GM23338 (cell line): ENCODE measurements at regions not wholly inside any gene's neighbourhood (a gene's known extent, or its start where the extent isn't known, plus 50 kb on each side); places are given as distances from the start of the nearest gene placed in this dataset.

Source experiments
- ATAC-seq: fragments of 200-7000 bp; cut with Tn5 transposase; 3 replicates; pipeline ENCODE4 v1.9.1; 2020
- DNase-seq: peaks from one replicate; pipeline ENCODE4 v3.0.0-alpha.2; 2015; ENCODE audit warnings: low spot score
- H2AFZ ChIP-seq: fragments of 200-600 bp; sonication (generic); 2 replicates; pipeline ENCODE4 v1.8.0; 2016; ENCODE audit warnings: antibody characterized with exemption, mild to moderate bottlenecking, moderate library complexity
- H3F3A ChIP-seq: fragments of 200-600 bp; sonication (generic); replicated peaks from 2 replicates; pipeline ENCODE4 v1.8.0; 2017; ENCODE audit warnings: antibody characterized with exemption, mixed run types, low read depth
- H3K27ac ChIP-seq: fragments of 200-600 bp; sonication (generic); 2 replicates; pipeline ENCODE4 v1.6.1; 2016; ENCODE audit warnings: low read depth
- H3K27me3 ChIP-seq: fragments of 200-600 bp; sonication (generic); 2 replicates; pipeline ENCODE4 v1.8.0; 2016; ENCODE audit warnings: mild to moderate bottlenecking, mixed run types, moderate library complexity; ENCODE audit not compliant: insufficient read depth
- H3K36me3 ChIP-seq: fragments of 200-600 bp; sonication (generic); 2 replicates; pipeline ENCODE4 v1.8.0; 2016; ENCODE audit warnings: mild to moderate bottlenecking; ENCODE audit not compliant: insufficient read depth
- H3K4me1 ChIP-seq: fragments of 200-600 bp; sonication (generic); 2 replicates; pipeline ENCODE4 v1.8.0; 2016; ENCODE audit warnings: mild to moderate bottlenecking, moderate library complexity; ENCODE audit not compliant: insufficient read depth
- H3K4me2 ChIP-seq: fragments of 200-600 bp; sonication (generic); 2 replicates; pipeline ENCODE4 v1.7.1; 2017; ENCODE audit warnings: mixed run types
- H3K4me3 ChIP-seq: fragments of 200-600 bp; sonication (generic); 2 replicates; pipeline ENCODE4 v1.6.1; 2016; ENCODE audit warnings: mixed run types
- H3K79me2 ChIP-seq: fragments of 200-600 bp; sonication (generic); replicated peaks from 2 replicates; pipeline ENCODE4 v1.8.0; 2017; ENCODE audit warnings: mild to moderate bottlenecking; ENCODE audit not compliant: insufficient read depth
- H3K9me2 ChIP-seq: fragments of 200-600 bp; sonication (generic); 2 replicates; pipeline ENCODE4 v1.8.0; 2017; ENCODE audit not compliant: insufficient read depth
- H4K20me1 ChIP-seq: fragments of 200-600 bp; sonication (generic); replicated peaks from 2 replicates; pipeline ENCODE4 v1.8.0; 2017; ENCODE audit warnings: mild to moderate bottlenecking; ENCODE audit not compliant: insufficient read depth
- H3K27ac Mint-ChIP-seq: 2 replicates; pipeline ENCODE4 v1.8.0; 2020; ENCODE audit warnings: inconsistent platforms, mild to moderate bottlenecking, moderate library complexity, mixed read lengths
- H3K27me3 Mint-ChIP-seq: 3 replicates; pipeline ENCODE4 v1.8.0; 2022; ENCODE audit warnings: low read depth, mild to moderate bottlenecking, moderate library complexity, mixed read lengths, inconsistent platforms; ENCODE audit not compliant: insufficient read depth, poor library complexity
- H3K36me3 Mint-ChIP-seq: 3 replicates; pipeline ENCODE4 v1.8.0; 2021; ENCODE audit warnings: low read depth, mild to moderate bottlenecking, inconsistent platforms, moderate library complexity, mixed read lengths
- H3K4me1 Mint-ChIP-seq: 3 replicates; pipeline ENCODE4 v1.8.0; 2020; ENCODE audit warnings: mild to moderate bottlenecking, inconsistent platforms, mixed read lengths
- H3K4me3 Mint-ChIP-seq: 3 replicates; pipeline ENCODE4 v1.8.0; 2021; ENCODE audit warnings: moderate library complexity, mild to moderate bottlenecking, inconsistent platforms, mixed read lengths
- H3K9me3 Mint-ChIP-seq: 3 replicates; pipeline ENCODE4 v1.8.0; 2020; ENCODE audit warnings: moderate library complexity, mild to moderate bottlenecking, inconsistent platforms, mixed read lengths
- EZH2 ChIP-seq: fragments of 200-600 bp; sonication (generic); IDR thresholded peaks from one replicate; pipeline ENCODE4 v1.8.0; 2017; ENCODE audit warnings: antibody characterized with exemption, mild to moderate bottlenecking, low read depth; ENCODE audit not compliant: unreplicated experiment
- EZH2phosphoT487 ChIP-seq: fragments of 200-600 bp; sonication (generic); IDR thresholded peaks from one replicate; pipeline ENCODE4 v1.8.1; 2018; ENCODE audit warnings: antibody characterized with exemption; ENCODE audit not compliant: unreplicated experiment
- JUNB ChIP-seq: IDR thresholded peaks from one replicate; pipeline ENCODE4 v1.6.1; 2016; ENCODE audit warnings: antibody characterized with exemption; ENCODE audit not compliant: unreplicated experiment
- NANOG ChIP-seq: IDR thresholded peaks from 2 replicates; pipeline ENCODE4 v1.6.1; 2016; ENCODE audit warnings: antibody characterized with exemption, borderline replicate concordance
- POLR2AphosphoS5 ChIP-seq: IDR thresholded peaks from 2 replicates; pipeline ENCODE4 v1.6.1; 2016; ENCODE audit warnings: antibody characterized with exemption, low read depth
- ZNF114 ChIP-seq: fragments of 250-450 bp; sonication (Bioruptor Pico); IDR thresholded peaks from 2 replicates; pipeline ENCODE4 v1.5.0; 2020; ENCODE audit warnings: mild to moderate bottlenecking, moderate library complexity
- ZNF331 ChIP-seq: fragments of 250-450 bp; sonication (Bioruptor Pico); IDR thresholded peaks from 2 replicates; pipeline ENCODE4 v1.5.0; 2020; ENCODE audit warnings: low read depth, mild to moderate bottlenecking, moderate library complexity
- ZNF462 ChIP-seq: fragments of 250-450 bp; sonication (Bioruptor Pico); IDR thresholded peaks from 2 replicates; pipeline ENCODE4 v1.5.0; 2020; ENCODE audit warnings: mild to moderate bottlenecking, moderate library complexity
- TF ChIP-seq, protein P1 (sequence below): IDR thresholded peaks from one replicate; pipeline ENCODE4 v1.6.1; 2018; ENCODE audit warnings: antibody characterized with exemption; ENCODE audit not compliant: unreplicated experiment
- TF ChIP-seq, protein P2 (sequence below), 2 experiments: fragments of 200-600 bp in 1 of 2; sonication (generic) in 1 of 2; conservative IDR thresholded peaks; 2 replicates each; pipeline versions ENCODE4 v1.5.1 to v1.6.1; 2016 to 2017; ENCODE audit warnings: antibody characterized with exemption in 2 of 2, low read depth in 2 of 2, mild to moderate bottlenecking in 2 of 2, moderate library complexity in 1 of 2

GRCh38 chr15:47523681-47524475 lies 193.4 kb upstream of the SEMA6D start (continued):
- no peak for TF ChIP-seq EZH2phosphoT487
- TF ChIP-seq, protein P1, sequence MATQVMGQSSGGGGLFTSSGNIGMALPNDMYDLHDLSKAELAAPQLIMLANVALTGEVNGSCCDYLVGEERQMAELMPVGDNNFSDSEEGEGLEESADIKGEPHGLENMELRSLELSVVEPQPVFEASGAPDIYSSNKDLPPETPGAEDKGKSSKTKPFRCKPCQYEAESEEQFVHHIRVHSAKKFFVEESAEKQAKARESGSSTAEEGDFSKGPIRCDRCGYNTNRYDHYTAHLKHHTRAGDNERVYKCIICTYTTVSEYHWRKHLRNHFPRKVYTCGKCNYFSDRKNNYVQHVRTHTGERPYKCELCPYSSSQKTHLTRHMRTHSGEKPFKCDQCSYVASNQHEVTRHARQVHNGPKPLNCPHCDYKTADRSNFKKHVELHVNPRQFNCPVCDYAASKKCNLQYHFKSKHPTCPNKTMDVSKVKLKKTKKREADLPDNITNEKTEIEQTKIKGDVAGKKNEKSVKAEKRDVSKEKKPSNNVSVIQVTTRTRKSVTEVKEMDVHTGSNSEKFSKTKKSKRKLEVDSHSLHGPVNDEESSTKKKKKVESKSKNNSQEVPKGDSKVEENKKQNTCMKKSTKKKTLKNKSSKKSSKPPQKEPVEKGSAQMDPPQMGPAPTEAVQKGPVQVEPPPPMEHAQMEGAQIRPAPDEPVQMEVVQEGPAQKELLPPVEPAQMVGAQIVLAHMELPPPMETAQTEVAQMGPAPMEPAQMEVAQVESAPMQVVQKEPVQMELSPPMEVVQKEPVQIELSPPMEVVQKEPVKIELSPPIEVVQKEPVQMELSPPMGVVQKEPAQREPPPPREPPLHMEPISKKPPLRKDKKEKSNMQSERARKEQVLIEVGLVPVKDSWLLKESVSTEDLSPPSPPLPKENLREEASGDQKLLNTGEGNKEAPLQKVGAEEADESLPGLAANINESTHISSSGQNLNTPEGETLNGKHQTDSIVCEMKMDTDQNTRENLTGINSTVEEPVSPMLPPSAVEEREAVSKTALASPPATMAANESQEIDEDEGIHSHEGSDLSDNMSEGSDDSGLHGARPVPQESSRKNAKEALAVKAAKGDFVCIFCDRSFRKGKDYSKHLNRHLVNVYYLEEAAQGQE: no peak
- no peak for TF ChIP-seq POLR2AphosphoS5

DNA sequence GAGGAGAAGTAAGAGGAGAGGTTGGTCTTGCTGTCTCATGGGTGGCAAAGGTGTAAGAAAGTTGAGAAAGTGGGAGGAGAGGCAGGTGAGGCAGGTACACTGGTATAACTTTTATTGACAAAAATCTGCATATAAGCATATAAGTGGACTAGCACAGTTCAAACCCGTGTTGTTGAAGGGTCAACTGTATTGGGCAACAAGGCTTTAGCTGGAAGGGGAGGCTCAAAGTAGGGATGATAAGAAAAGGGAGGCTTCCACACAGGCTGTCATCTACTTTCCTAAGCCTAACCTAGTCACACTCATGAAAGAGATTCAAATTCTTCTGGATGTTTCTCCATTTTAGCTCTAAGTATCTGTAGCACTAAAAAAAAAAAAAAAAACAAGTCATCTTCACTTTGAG lies 188.1 kb upstream of the SEMA6D start:
- Mint-ChIP-seq H3K4me1 (no peaks in the 10 kb centered on the region), H3K4me3 (no peak overlapping the region), H3K9me3 (no peaks in the 10 kb centered on the region), H3K27me3 (no peaks in the 10 kb centered on the region), H3K36me3 (no peaks in the 10 kb centered on the region), H3K27ac (no peak overlapping the region)
- peaks cover 14% of the 10 kb centered on the region for H3K9me2 ChIP-seq
- no peaks in the 10 kb centered on the region for H3K36me3 ChIP-seq
- no peak overlapping the region for H3K4me2 ChIP-seq
- H3K4me3 ChIP-seq: no peak overlapping the region
- ATAC-seq (no peak), DNase-seq (no peak)
- H3K4me1 ChIP-seq: no peaks in the 10 kb centered on the region
- H2AFZ ChIP-seq: no peak overlapping the region
- no peak overlapping the region for H3K27ac ChIP-seq
- no peaks in the 10 kb centered on the region for H3K79me2 ChIP-seq
- H4K20me1 ChIP-seq: no peaks in the 10 kb centered on the region
- no peaks in the 10 kb centered on the region for H3K27me3 ChIP-seq
- H3F3A ChIP-seq: no peaks in the 10 kb centered on the region
- no peak for TF ChIP-seq ZNF462
- TF ChIP-seq, protein P2, sequence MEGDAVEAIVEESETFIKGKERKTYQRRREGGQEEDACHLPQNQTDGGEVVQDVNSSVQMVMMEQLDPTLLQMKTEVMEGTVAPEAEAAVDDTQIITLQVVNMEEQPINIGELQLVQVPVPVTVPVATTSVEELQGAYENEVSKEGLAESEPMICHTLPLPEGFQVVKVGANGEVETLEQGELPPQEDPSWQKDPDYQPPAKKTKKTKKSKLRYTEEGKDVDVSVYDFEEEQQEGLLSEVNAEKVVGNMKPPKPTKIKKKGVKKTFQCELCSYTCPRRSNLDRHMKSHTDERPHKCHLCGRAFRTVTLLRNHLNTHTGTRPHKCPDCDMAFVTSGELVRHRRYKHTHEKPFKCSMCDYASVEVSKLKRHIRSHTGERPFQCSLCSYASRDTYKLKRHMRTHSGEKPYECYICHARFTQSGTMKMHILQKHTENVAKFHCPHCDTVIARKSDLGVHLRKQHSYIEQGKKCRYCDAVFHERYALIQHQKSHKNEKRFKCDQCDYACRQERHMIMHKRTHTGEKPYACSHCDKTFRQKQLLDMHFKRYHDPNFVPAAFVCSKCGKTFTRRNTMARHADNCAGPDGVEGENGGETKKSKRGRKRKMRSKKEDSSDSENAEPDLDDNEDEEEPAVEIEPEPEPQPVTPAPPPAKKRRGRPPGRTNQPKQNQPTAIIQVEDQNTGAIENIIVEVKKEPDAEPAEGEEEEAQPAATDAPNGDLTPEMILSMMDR (conservative IDR thresholded peaks at IDR 0.05; ENCODE audit: low read depth in 2 of 2): no peak
- no peak for TF ChIP-seq ZNF114 (CRISPR knock-in tag)
- TF ChIP-seq POLR2AphosphoS5: no peak
- no peak for TF ChIP-seq NANOG
- TF ChIP-seq EZH2: no peak
- no peak for TF ChIP-seq ZNF331 (CRISPR knock-in tag)
- TF ChIP-seq JUNB: no peak
